H9 (cell line): ENCODE measurements at regions not wholly inside any gene's neighbourhood (a gene's known extent, or its start where the extent isn't known, plus 50 kb on each side); places are given as distances from the start of the nearest gene placed in this dataset.

Source experiments
- DNase-seq: peaks from one replicate; pipeline ENCODE4 v3.0.0-alpha.2; 2017
- H2AFZ ChIP-seq: one replicate; pipeline ENCODE4 v1.6.1; 2013; ENCODE audit warnings: mild to moderate bottlenecking, low read length, control low read depth, moderate library complexity
- H2AK5ac ChIP-seq: 2 replicates; pipeline ENCODE4 v1.6.1; 2013; ENCODE audit warnings: low read length, control low read depth, mixed read lengths; ENCODE audit not compliant: insufficient read length
- H2BK120ac ChIP-seq: one replicate; pipeline ENCODE4 v1.6.1; 2013; ENCODE audit warnings: low read depth, mild to moderate bottlenecking, low read length, control low read depth, inconsistent platforms; ENCODE audit not compliant: poor library complexity, severe bottlenecking
- H2BK12ac ChIP-seq: 2 replicates; pipeline ENCODE4 v1.6.1; 2013; ENCODE audit warnings: low read length, control low read depth, mixed read lengths, low read depth; ENCODE audit not compliant: insufficient read length
- H2BK15ac ChIP-seq: 2 replicates; pipeline ENCODE4 v1.6.1; 2013; ENCODE audit warnings: low read depth, low read length, control low read depth
- H2BK20ac ChIP-seq: one replicate; pipeline ENCODE4 v1.6.1; 2013; ENCODE audit warnings: low read depth, mild to moderate bottlenecking, low read length, control low read depth, inconsistent platforms; ENCODE audit not compliant: poor library complexity, severe bottlenecking
- H2BK5ac ChIP-seq: 2 replicates; pipeline ENCODE4 v1.6.1; 2013; ENCODE audit warnings: low read length, control low read depth, mixed read lengths; ENCODE audit not compliant: insufficient read length
- H3K14ac ChIP-seq: 2 replicates; pipeline ENCODE4 v1.6.1; 2013; ENCODE audit warnings: low read length, control low read depth; ENCODE audit not compliant: insufficient read depth
- H3K18ac ChIP-seq: 2 replicates; pipeline ENCODE4 v1.6.1; 2013; ENCODE audit warnings: low read depth, mild to moderate bottlenecking, mixed read lengths, low read length, control low read depth; ENCODE audit not compliant: insufficient read length
- H3K23ac ChIP-seq: 2 replicates; pipeline ENCODE4 v1.6.1; 2013; ENCODE audit warnings: low read length, control low read depth, mixed read lengths, low read depth; ENCODE audit not compliant: insufficient read length
- H3K23me2 ChIP-seq: 2 replicates; pipeline ENCODE4 v1.6.1; 2013; ENCODE audit warnings: low read depth, mild to moderate bottlenecking, mixed read lengths, low read length, control low read depth; ENCODE audit not compliant: insufficient read length, poor library complexity, severe bottlenecking
- H3K27ac ChIP-seq: 2 replicates; pipeline ENCODE4 v1.5.1; 2013; ENCODE audit warnings: low read length, control low read depth, mixed read lengths, low read depth; ENCODE audit not compliant: insufficient read length
- H3K27me3 ChIP-seq: 2 replicates; pipeline ENCODE4 v1.6.1; 2013; ENCODE audit warnings: low read length, control low read depth, inconsistent platforms; ENCODE audit not compliant: insufficient read depth
- H3K4ac ChIP-seq: 2 replicates; pipeline ENCODE4 v1.6.1; 2013; ENCODE audit warnings: low read depth, mild to moderate bottlenecking, control low read depth, inconsistent platforms, low read length, moderate library complexity
- H3K4me1 ChIP-seq: 2 replicates; pipeline ENCODE4 v1.6.1; 2013; ENCODE audit warnings: low read length, control low read depth, inconsistent platforms; ENCODE audit not compliant: insufficient read depth
- H3K4me2 ChIP-seq: 2 replicates; pipeline ENCODE4 v1.6.1; 2013; ENCODE audit warnings: low read length, control low read depth, mixed read lengths; ENCODE audit not compliant: insufficient read length, insufficient read depth
- H3K56ac ChIP-seq: 2 replicates; pipeline ENCODE4 v1.6.1; 2013; ENCODE audit warnings: low read depth, mild to moderate bottlenecking, mixed read lengths, low read length, control low read depth; ENCODE audit not compliant: insufficient read length
- H3K79me1 ChIP-seq: 2 replicates; pipeline ENCODE4 v1.6.1; 2013; ENCODE audit warnings: low read depth, mild to moderate bottlenecking, moderate library complexity, low read length, control low read depth, inconsistent platforms; ENCODE audit not compliant: insufficient read depth, poor library complexity, severe bottlenecking
- H3K79me2 ChIP-seq: 2 replicates; pipeline ENCODE4 v1.6.1; 2013; ENCODE audit warnings: low read length, control low read depth, inconsistent platforms; ENCODE audit not compliant: insufficient read depth
- H3K9ac ChIP-seq: 2 replicates; pipeline ENCODE4 v1.6.1; 2013; ENCODE audit warnings: low read length, control low read depth, mixed read lengths; ENCODE audit not compliant: insufficient read length; ENCODE audit errors: extremely low read depth
- H3K9me3 ChIP-seq: one replicate; pipeline ENCODE4 v1.6.1; 2013; ENCODE audit warnings: low read depth, low read length, inconsistent platforms; ENCODE audit not compliant: control insufficient read depth
- H3T11ph ChIP-seq: one replicate; pipeline ENCODE4 v1.6.1; 2013; ENCODE audit warnings: mild to moderate bottlenecking, low read length, control low read depth, inconsistent platforms
- H4K20me1 ChIP-seq: one replicate; pipeline ENCODE4 v1.6.1; 2013; ENCODE audit not compliant: control insufficient read depth, insufficient read length, insufficient read depth
- H4K5ac ChIP-seq: 2 replicates; pipeline ENCODE4 v1.6.1; 2013; ENCODE audit warnings: low read depth, mild to moderate bottlenecking, mixed read lengths, low read length, control low read depth; ENCODE audit not compliant: insufficient read length
- H4K8ac ChIP-seq: replicated peaks from 2 replicates; pipeline ENCODE4 v1.6.1; 2013; ENCODE audit warnings: low read length, control low read depth, mixed read lengths, low read depth; ENCODE audit not compliant: insufficient read length
- H4K91ac ChIP-seq: 2 replicates; pipeline ENCODE4 v1.6.1; 2013; ENCODE audit warnings: low read depth, mild to moderate bottlenecking, moderate library complexity, mixed read lengths, low read length, control low read depth; ENCODE audit not compliant: insufficient read length
- H3K27ac Mint-ChIP-seq, 3 experiments: 2 replicates in 2 of 3; 3 replicates in 1 of 3; pipeline ENCODE4 v1.8.0; 2020 to 2021; ENCODE audit warnings: mixed read lengths in 3 of 3, mild to moderate bottlenecking in 1 of 3, moderate library complexity in 1 of 3
- H3K27me3 Mint-ChIP-seq: 2 replicates; pipeline ENCODE4 v1.8.0; 2021; ENCODE audit warnings: low read depth, mild to moderate bottlenecking, moderate library complexity, mixed read lengths
- H3K36me3 Mint-ChIP-seq, 3 experiments: 2 replicates in 2 of 3; 3 replicates in 1 of 3; pipeline ENCODE4 v1.8.0; 2020 to 2021; ENCODE audit warnings: low read depth in 3 of 3, mixed read lengths in 3 of 3; ENCODE audit not compliant: insufficient read depth in 1 of 3
- H3K4me1 Mint-ChIP-seq, 2 experiments: 2 replicates each; pipeline ENCODE4 v1.8.0; 2020; ENCODE audit warnings: mixed read lengths in 2 of 2
- H3K4me3 Mint-ChIP-seq, 2 experiments: 2 replicates in 1 of 2; 3 replicates in 1 of 2; pipeline ENCODE4 v1.8.0; 2020 to 2021; ENCODE audit warnings: mild to moderate bottlenecking in 2 of 2, mixed read lengths in 2 of 2, moderate library complexity in 1 of 2
- H3K9me3 Mint-ChIP-seq, 2 experiments: 2 replicates in 1 of 2; 3 replicates in 1 of 2; pipeline ENCODE4 v1.8.0; 2020; ENCODE audit warnings: mild to moderate bottlenecking in 2 of 2, mixed read lengths in 2 of 2, moderate library complexity in 1 of 2
- CTCF ChIP-seq: fragments of 200-600 bp; sonication (generic); conservative IDR thresholded peaks from 3 replicates; pipeline ENCODE4 v1.8.0; 2021; ENCODE audit warnings: antibody characterized with exemption, mild to moderate bottlenecking

- DNase-seq = no peak
- no peaks in the 10 kb centered on the region for H3K23me2 ChIP-seq
- Mint-ChIP-seq H3K4me3 (no peak overlapping the region), H3K36me3 (0 out of 7 replicates have a peak, but pooled peaks cover 0 to 4% (median 0%) of the 10 kb centered on the region in 3 experiments), H3K27me3 (no peaks in the 10 kb centered on the region), H3K9me3 (peaks cover 5 to 6% of the 10 kb centered on the region in 2 experiments; a peak in 2 of 5 replicates), H3K4me1 (peaks cover 14 to 15% of the 10 kb centered on the region in 2 experiments), H3K27ac (no peak overlapping the region)
- H2BK15ac ChIP-seq = no peak overlapping the region
- H2AFZ ChIP-seq = no peak overlapping the region
- no peak overlapping the region for H4K8ac ChIP-seq
- H3K79me2 ChIP-seq = no peaks in the 10 kb centered on the region
- H4K20me1 ChIP-seq = no peaks in the 10 kb centered on the region
- no peaks in the 10 kb centered on the region for H3K79me1 ChIP-seq
- no peaks in the 10 kb centered on the region for H3K9me3 ChIP-seq
- H3K14ac ChIP-seq = no peak overlapping the region
- no peaks in the 10 kb centered on the region for H3K4me1 ChIP-seq
- H3K56ac ChIP-seq = no peak overlapping the region
- no peak overlapping the region for H4K91ac ChIP-seq
- no peak overlapping the region for H3K4ac ChIP-seq
- no peak overlapping the region for H3T11ph ChIP-seq
- H4K5ac ChIP-seq = no peak overlapping the region
- no peak overlapping the region for H3K23ac ChIP-seq
- no peak overlapping the region for H3K4me2 ChIP-seq
- no peak overlapping the region for H2BK5ac ChIP-seq
- no peak for TF ChIP-seq CTCF
- no peak overlapping the region for H3K9ac ChIP-seq
- no peaks in the 10 kb centered on the region for H3K27me3 ChIP-seq
- no peak overlapping the region for H2AK5ac ChIP-seq
- H3K18ac ChIP-seq = no peak overlapping the region
- no peak overlapping the region for H2BK12ac ChIP-seq
- no peak overlapping the region for H2BK20ac ChIP-seq
- H3K27ac ChIP-seq = no peak overlapping the region
- H2BK120ac ChIP-seq = no peak overlapping the region
These were observed 104.4 kb upstream of the KHDRBS2 start for GRCh38 chr6:62390401-62390800.
